ENCODE measurements at regions not wholly inside any gene's neighbourhood (a gene's known extent, or its start where the extent isn't known, plus 50 kb on each side); places are given as distances from the start of the nearest gene placed in this dataset.

GRCh38 chr1:5744341-5744740 lies 247.9 kb downstream of the NPHP4 start:
- H3K36me3 ChIP-seq (ENCODE audit: insufficient read depth, low read length): no peaks in the 10 kb centered on the region
- H3K27me3 ChIP-seq (ENCODE audit: low read length): no peaks in the 10 kb centered on the region
- no peaks in the 10 kb centered on the region for H3K9me2 ChIP-seq (replicated peaks; ENCODE audit: insufficient read depth, low read length)
- H3K79me2 ChIP-seq (ENCODE audit: low read length): no peaks in the 10 kb centered on the region
- H2AFZ ChIP-seq (ENCODE audit: low read length): no peak overlapping the region
- H4K20me1 ChIP-seq (ENCODE audit: insufficient read depth, low read depth, low read length): no peaks in the 10 kb centered on the region; the same call in 1 of the 2 replicates
- H3K4me3 ChIP-seq (ENCODE audit: low read length): no peak overlapping the region
- no peak overlapping the region for H3K4me2 ChIP-seq (ENCODE audit: low read depth, low read length, poor library complexity, severe bottlenecking)
- no peak for DNase-seq
- H3K27ac ChIP-seq (ENCODE audit: low read length): no peak overlapping the region
- no peaks in the 10 kb centered on the region for H3K4me1 ChIP-seq (ENCODE audit: low read length)
- H3K9me3 ChIP-seq (ENCODE audit: low read length): no peaks in the 10 kb centered on the region
- no peak overlapping the region for H3K9ac ChIP-seq (ENCODE audit: low read length)

DNA sequence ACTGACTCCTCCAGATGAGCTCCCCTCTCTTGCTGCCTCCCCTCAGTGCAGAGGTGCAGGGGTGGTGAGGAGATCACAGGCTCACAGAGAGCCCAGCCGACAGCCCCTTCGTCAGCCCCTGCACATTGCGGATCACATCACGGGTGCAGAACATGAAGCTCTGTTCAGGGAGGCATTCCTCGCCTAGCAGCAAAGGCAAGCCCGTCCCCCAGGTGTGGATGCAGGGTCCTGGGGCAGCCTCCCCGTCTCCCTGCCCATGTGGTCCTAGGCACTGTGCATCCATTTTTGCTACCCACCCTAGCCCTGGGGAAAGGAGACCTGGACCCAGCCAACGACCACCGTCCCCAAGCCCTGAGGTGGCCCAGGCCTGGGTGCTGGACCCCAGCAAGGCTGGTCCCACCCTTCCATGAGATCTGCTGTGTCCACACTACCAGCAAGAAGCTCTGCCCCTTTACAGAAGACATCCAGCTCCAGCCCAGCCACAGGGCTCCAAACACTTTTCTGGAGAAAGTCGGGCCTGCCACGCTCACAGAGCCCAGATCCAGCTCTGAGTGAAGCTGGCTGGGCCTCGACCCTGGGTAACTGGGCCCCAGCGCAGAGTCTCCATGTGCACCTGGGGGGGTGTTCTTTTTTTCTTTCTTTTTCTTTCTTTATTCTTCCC lies 248.7 kb downstream of the NPHP4 start:
- Histone ChIP-seq H3K4me2 (ENCODE audit: low read depth, low read length, poor library complexity, severe bottlenecking) (no peak overlapping the region), H3K36me3 (ENCODE audit: insufficient read depth, low read length) (no peaks in the 10 kb centered on the region), H3K4me1 (ENCODE audit: low read length) (no peaks in the 10 kb centered on the region), H3K9me3 (ENCODE audit: low read length) (no peaks in the 10 kb centered on the region), H3K4me3 (ENCODE audit: low read length) (no peak overlapping the region), H2AFZ (ENCODE audit: low read length) (no peak overlapping the region), H3K27ac (ENCODE audit: low read length) (no peak overlapping the region), H4K20me1 (ENCODE audit: insufficient read depth, low read depth, low read length) (no peaks in the 10 kb centered on the region; the same call in 1 of the 2 replicates), H3K27me3 (ENCODE audit: low read length) (no peaks in the 10 kb centered on the region), H3K9me2 (replicated peaks; ENCODE audit: insufficient read depth, low read length) (no peaks in the 10 kb centered on the region), H3K79me2 (ENCODE audit: low read length) (no peaks in the 10 kb centered on the region), H3K9ac (ENCODE audit: low read length) (no peak overlapping the region)
- no peak for DNase-seq

GRCh38 chr1:5742801-5743200 lies 249.4 kb downstream of the NPHP4 start:
- no peak overlapping the region for H2AFZ ChIP-seq (ENCODE audit: low read length)
- no peaks in the 10 kb centered on the region for H3K9me2 ChIP-seq (replicated peaks; ENCODE audit: insufficient read depth, low read length)
- H3K36me3 ChIP-seq (ENCODE audit: insufficient read depth, low read length): no peaks in the 10 kb centered on the region
- DNase-seq: no peak
- no peaks in the 10 kb centered on the region for H3K4me1 ChIP-seq (ENCODE audit: low read length)
- H3K9ac ChIP-seq (ENCODE audit: low read length): no peak overlapping the region
- no peak overlapping the region for H3K27ac ChIP-seq (ENCODE audit: low read length)
- H3K4me2 ChIP-seq (ENCODE audit: low read depth, low read length, poor library complexity, severe bottlenecking): no peak overlapping the region
- no peak overlapping the region for H3K4me3 ChIP-seq (ENCODE audit: low read length)
- H3K9me3 ChIP-seq (ENCODE audit: low read length): no peaks in the 10 kb centered on the region
- no peaks in the 10 kb centered on the region for H3K27me3 ChIP-seq (ENCODE audit: low read length)
- no peaks in the 10 kb centered on the region; the same call in 1 of the 2 replicates for H4K20me1 ChIP-seq (ENCODE audit: insufficient read depth, low read depth, low read length)
- no peaks in the 10 kb centered on the region for H3K79me2 ChIP-seq (ENCODE audit: low read length)

GRCh38 chr1:5742032-5742431 lies 250.2 kb downstream of the NPHP4 start:
- no peaks in the 10 kb centered on the region; the same call in 1 of the 2 replicates for H4K20me1 ChIP-seq (ENCODE audit: insufficient read depth, low read depth, low read length)
- H3K9me2 ChIP-seq (replicated peaks; ENCODE audit: insufficient read depth, low read length): no peaks in the 10 kb centered on the region
- no peaks in the 10 kb centered on the region for H3K27me3 ChIP-seq (ENCODE audit: low read length)
- no peak overlapping the region for H3K27ac ChIP-seq (ENCODE audit: low read length)
- H3K4me1 ChIP-seq (ENCODE audit: low read length): no peaks in the 10 kb centered on the region
- no peak overlapping the region for H3K4me3 ChIP-seq (ENCODE audit: low read length)
- no peaks in the 10 kb centered on the region for H3K36me3 ChIP-seq (ENCODE audit: insufficient read depth, low read length)
- no peak overlapping the region for H2AFZ ChIP-seq (ENCODE audit: low read length)
- no peak overlapping the region for H3K9ac ChIP-seq (ENCODE audit: low read length)
- H3K4me2 ChIP-seq (ENCODE audit: low read depth, low read length, poor library complexity, severe bottlenecking): no peak overlapping the region
- H3K9me3 ChIP-seq (ENCODE audit: low read length): no peaks in the 10 kb centered on the region
- H3K79me2 ChIP-seq (ENCODE audit: low read length): no peaks in the 10 kb centered on the region
- no peak for DNase-seq

GRCh38 chr1:5740865-5741860 lies 251.1 kb downstream of the NPHP4 start:
- Histone ChIP-seq H3K4me3 (ENCODE audit: low read length) (no peak overlapping the region), H3K27me3 (ENCODE audit: low read length) (no peaks in the 10 kb centered on the region), H2AFZ (ENCODE audit: low read length) (no peak overlapping the region), H4K20me1 (ENCODE audit: insufficient read depth, low read depth, low read length) (no peaks in the 10 kb centered on the region; the same call in 1 of the 2 replicates), H3K4me2 (ENCODE audit: low read depth, low read length, poor library complexity, severe bottlenecking) (no peak overlapping the region), H3K9me2 (replicated peaks; ENCODE audit: insufficient read depth, low read length) (no peaks in the 10 kb centered on the region), H3K27ac (ENCODE audit: low read length) (no peak overlapping the region), H3K9me3 (ENCODE audit: low read length) (no peaks in the 10 kb centered on the region), H3K79me2 (ENCODE audit: low read length) (no peaks in the 10 kb centered on the region), H3K36me3 (ENCODE audit: insufficient read depth, low read length) (no peaks in the 10 kb centered on the region), H3K4me1 (ENCODE audit: low read length) (no peaks in the 10 kb centered on the region), H3K9ac (ENCODE audit: low read length) (no peak overlapping the region)
- DNase-seq: no peak

DNA sequence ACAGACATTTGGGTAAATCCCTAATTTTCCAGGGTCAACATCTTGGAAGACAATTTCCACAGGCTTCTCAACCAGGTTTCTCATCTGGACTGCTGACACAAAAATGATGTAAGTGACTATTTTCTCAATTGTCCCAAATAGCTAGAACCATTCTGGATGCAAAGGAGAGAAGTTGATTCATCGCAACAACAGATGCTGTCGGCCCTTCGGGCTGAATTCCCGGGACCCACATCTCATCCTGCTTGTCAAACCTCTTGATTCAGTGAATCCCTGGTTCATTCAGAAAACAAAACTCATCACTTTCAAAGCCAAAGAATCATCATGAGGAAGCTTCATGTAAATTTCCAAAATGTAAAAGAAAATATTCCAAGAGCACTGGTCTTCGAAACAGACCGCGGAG lies 251.8 kb downstream of the NPHP4 start:
- no peaks in the 10 kb centered on the region; the same call in 1 of the 2 replicates for H4K20me1 ChIP-seq (ENCODE audit: insufficient read depth, low read depth, low read length)
- no peaks in the 10 kb centered on the region for H3K27me3 ChIP-seq (ENCODE audit: low read length)
- no peak overlapping the region for H3K27ac ChIP-seq (ENCODE audit: low read length)
- no peaks in the 10 kb centered on the region for H3K79me2 ChIP-seq (ENCODE audit: low read length)
- no peak overlapping the region for H3K9ac ChIP-seq (ENCODE audit: low read length)
- no peaks in the 10 kb centered on the region for H3K4me1 ChIP-seq (ENCODE audit: low read length)
- no peak overlapping the region for H3K4me3 ChIP-seq (ENCODE audit: low read length)
- no peak overlapping the region for H2AFZ ChIP-seq (ENCODE audit: low read length)
- H3K9me3 ChIP-seq (ENCODE audit: low read length): no peaks in the 10 kb centered on the region
- H3K9me2 ChIP-seq (replicated peaks; ENCODE audit: insufficient read depth, low read length): no peaks in the 10 kb centered on the region
- no peaks in the 10 kb centered on the region for H3K36me3 ChIP-seq (ENCODE audit: insufficient read depth, low read length)
- DNase-seq: no peak
- H3K4me2 ChIP-seq (ENCODE audit: low read depth, low read length, poor library complexity, severe bottlenecking): no peak overlapping the region

GRCh38 chr1:5739561-5740078 lies 252.6 kb downstream of the NPHP4 start:
- Histone ChIP-seq H3K4me3 (ENCODE audit: low read length) (no peak overlapping the region), H3K9me2 (replicated peaks; ENCODE audit: insufficient read depth, low read length) (no peaks in the 10 kb centered on the region)

GRCh38 chr1:5738911-5739462 lies 253.2 kb downstream of the NPHP4 start:
- H3K9ac ChIP-seq (ENCODE audit: low read length): no peak overlapping the region
- DNase-seq: no peak

More at GRCh38 chr1:5739561-5740078, 252.6 kb downstream of the NPHP4 start:
- no peak overlapping the region for H3K9ac ChIP-seq (ENCODE audit: low read length)
- no peaks in the 10 kb centered on the region for H4K20me1 ChIP-seq (ENCODE audit: insufficient read depth, low read depth, low read length)
- no peak for DNase-seq
- H3K79me2 ChIP-seq (ENCODE audit: low read length): no peaks in the 10 kb centered on the region
- no peaks in the 10 kb centered on the region for H3K9me3 ChIP-seq (ENCODE audit: low read length)
- H3K27me3 ChIP-seq (ENCODE audit: low read length): no peaks in the 10 kb centered on the region
- H3K4me1 ChIP-seq (ENCODE audit: low read length): no peaks in the 10 kb centered on the region
- H3K27ac ChIP-seq (ENCODE audit: low read length): no peak overlapping the region
- H2AFZ ChIP-seq (ENCODE audit: low read length): no peak overlapping the region
- H3K36me3 ChIP-seq (ENCODE audit: insufficient read depth, low read length): no peaks in the 10 kb centered on the region
- H3K4me2 ChIP-seq (ENCODE audit: low read depth, low read length, poor library complexity, severe bottlenecking): no peak overlapping the region

More at GRCh38 chr1:5738911-5739462, 253.2 kb downstream of the NPHP4 start:
- Histone ChIP-seq H3K36me3 (ENCODE audit: insufficient read depth, low read length) (no peaks in the 10 kb centered on the region), H2AFZ (ENCODE audit: low read length) (no peak overlapping the region), H3K27me3 (ENCODE audit: low read length) (no peaks in the 10 kb centered on the region), H4K20me1 (ENCODE audit: insufficient read depth, low read depth, low read length) (no peaks in the 10 kb centered on the region), H3K4me1 (ENCODE audit: low read length) (no peaks in the 10 kb centered on the region), H3K4me3 (ENCODE audit: low read length) (no peak overlapping the region), H3K4me2 (ENCODE audit: low read depth, low read length, poor library complexity, severe bottlenecking) (no peak overlapping the region), H3K9me2 (replicated peaks; ENCODE audit: insufficient read depth, low read length) (no peaks in the 10 kb centered on the region), H3K27ac (ENCODE audit: low read length) (no peak overlapping the region), H3K79me2 (ENCODE audit: low read length) (no peaks in the 10 kb centered on the region), H3K9me3 (ENCODE audit: low read length) (no peaks in the 10 kb centered on the region)

Data from Karpas-422 (cell line).